ENCODE measurements at regions not wholly inside any gene's neighbourhood (a gene's known extent, or its start where the extent isn't known, plus 50 kb on each side); places are given as distances from the start of the nearest gene placed in this dataset.

- peak; percentile 74 for DNase-seq
These were observed 99.9 kb upstream of the FGF3 start for GRCh38 chr11:69918938-69919650.

GRCh38 chr11:69919659-69920344 lies 100.6 kb upstream of the FGF3 start:
- peak; percentile 1 for DNase-seq

- DNase-seq, result peak; percentile 5
These were observed 101.3 kb upstream of the FGF3 start for GRCh38 chr11:69920345-69921127.

GRCh38 chr11:69921128-69922014 lies 102.2 kb upstream of the FGF3 start:
- DNase-seq, result peak; percentile 6

GRCh38 chr11:69922015-69922595 lies 102.9 kb upstream of the FGF3 start:
- DNase-seq, result peak; percentile 3

GRCh38 chr11:69922596-69923111 lies 103.4 kb upstream of the FGF3 start:
- peak; percentile 2 for DNase-seq

- no peak for DNase-seq
These were observed 104.0 kb upstream of the FGF3 start for GRCh38 chr11:69923196-69923595.

- peak; percentile 9 for DNase-seq
These were observed 104.6 kb upstream of the FGF3 start for GRCh38 chr11:69923641-69924307.

GRCh38 chr11:69924308-69925161 lies 105.3 kb upstream of the FGF3 start:
- no peak for DNase-seq

- DNase-seq, result peak; percentile 5
These were observed 106.4 kb upstream of the FGF3 start for GRCh38 chr11:69925366-69926196.

GRCh38 chr11:69926376-69927050 lies 107.3 kb upstream of the FGF3 start:
- DNase-seq, result no peak

GRCh38 chr11:69928121-69928520 lies 108.9 kb upstream of the FGF3 start:
- DNase-seq, result peak; percentile 3

GRCh38 chr11:69928975-69929374 lies 109.8 kb upstream of the FGF3 start:
- DNase-seq, result no peak

- peak; percentile 5 for DNase-seq
These were observed 111.2 kb upstream of the FGF3 start for GRCh38 chr11:69930081-69931059.

GRCh38 chr11:69931060-69931910 lies 112.1 kb upstream of the FGF3 start:
- DNase-seq, result peak; percentile 2

Data from activated naive CD4-positive, alpha-beta T cell treated with anti-CD3 and anti-CD28 coated beads, Interleukin-2, amount 50 U/mL, for 16 hours (primary cell).